DND-41 (cell line): ENCODE measurements at regions not wholly inside any gene's neighbourhood (a gene's known extent, or its start where the extent isn't known, plus 50 kb on each side); places are given as distances from the start of the nearest gene placed in this dataset.

Experiments
- ATAC-seq: fragments of 200-7000 bp; cut with Tn5 transposase; 3 replicates; pipeline ENCODE4 v1.9.1; 2021; ENCODE audit warnings: low read depth; ENCODE audit not compliant: insufficient read depth
- DNase-seq: peaks from one replicate; pipeline ENCODE4 v3.0.0-alpha.2; 2020
- H2AFZ ChIP-seq: 2 replicates; pipeline ENCODE4 v1.6.0; 2012; ENCODE audit warnings: low read depth, low read length
- H3K27ac ChIP-seq: 2 replicates; pipeline ENCODE4 v1.5.1; 2012; ENCODE audit warnings: low read length, inconsistent platforms
- H3K27me3 ChIP-seq: fragments of 200-600 bp; sonication (generic); 2 replicates; pipeline ENCODE4 v1.6.0; 2012; ENCODE audit warnings: low read length, mild to moderate bottlenecking, inconsistent platforms; ENCODE audit not compliant: insufficient read depth, poor library complexity
- H3K36me3 ChIP-seq: 2 replicates; pipeline ENCODE4 v1.5.1; 2012; ENCODE audit warnings: low read length, inconsistent platforms; ENCODE audit not compliant: insufficient read depth
- H3K4me1 ChIP-seq: 2 replicates; pipeline ENCODE4 v1.5.1; 2012; ENCODE audit warnings: mild to moderate bottlenecking, low read length; ENCODE audit not compliant: insufficient read depth
- H3K4me2 ChIP-seq: 2 replicates; pipeline ENCODE4 v1.6.0; 2012; ENCODE audit warnings: mild to moderate bottlenecking, moderate library complexity, low read length, inconsistent platforms; ENCODE audit not compliant: insufficient read depth
- H3K4me3 ChIP-seq, 2 experiments: fragments of 200-600 bp in 1 of 2; shearing (Covaris generic) in 1 of 2; 2 replicates each; pipeline ENCODE4 v1.5.1; 2012 to 2016; ENCODE audit warnings: inconsistent platforms in 2 of 2, low read length in 2 of 2, mild to moderate bottlenecking in 2 of 2, low read depth in 1 of 2, moderate library complexity in 1 of 2
- H3K79me2 ChIP-seq: 2 replicates; pipeline ENCODE4 v1.6.0; 2012; ENCODE audit warnings: low read length, inconsistent platforms; ENCODE audit not compliant: insufficient read depth
- H3K9ac ChIP-seq: 2 replicates; pipeline ENCODE4 v1.6.0; 2012; ENCODE audit warnings: low read depth, mild to moderate bottlenecking, inconsistent platforms, low read length, moderate library complexity
- H3K9me3 ChIP-seq: 2 replicates; pipeline ENCODE4 v1.5.1; 2012; ENCODE audit warnings: low read length, moderate library complexity, mild to moderate bottlenecking, inconsistent platforms; ENCODE audit not compliant: insufficient read depth, severe bottlenecking
- H4K20me1 ChIP-seq: 2 replicates; pipeline ENCODE4 v1.6.0; 2012; ENCODE audit warnings: low read length; ENCODE audit not compliant: insufficient read depth
- EZH2 ChIP-seq: IDR thresholded peaks from 3 replicates; pipeline ENCODE4 v1.6.1; 2012; ENCODE audit warnings: borderline replicate concordance, low read depth, mild to moderate bottlenecking, moderate library complexity, low read length, inconsistent platforms; ENCODE audit not compliant: severe bottlenecking
- TF ChIP-seq, protein P1 (sequence below): IDR thresholded peaks from 2 replicates; pipeline ENCODE4 v1.5.1; 2012; ENCODE audit warnings: borderline replicate concordance, low read length, moderate library complexity, mild to moderate bottlenecking; ENCODE audit not compliant: poor library complexity, severe bottlenecking; ENCODE audit errors: extremely low read depth

DNA sequence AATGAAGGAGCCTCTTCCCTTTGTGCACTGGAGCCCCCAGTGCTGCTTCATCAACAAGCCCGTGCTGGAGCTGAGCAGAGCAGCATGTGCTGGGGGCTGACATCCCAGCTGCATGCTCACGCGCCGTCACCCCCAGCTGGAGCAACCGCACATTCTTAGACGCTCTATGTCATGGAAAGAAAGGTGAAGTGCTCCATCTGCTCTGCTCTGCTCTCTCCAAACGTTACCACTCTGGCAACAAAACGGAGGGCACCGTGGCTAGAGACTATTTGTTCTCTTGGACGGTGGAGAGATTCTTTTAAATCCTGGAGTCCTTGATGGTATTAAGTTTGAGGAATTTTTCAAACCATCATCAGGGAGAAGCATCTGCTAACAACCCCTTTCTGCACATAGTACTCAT is 208.4 kb downstream of the C12orf75 start:
- Histone ChIP-seq H3K36me3 (no peaks in the 10 kb centered on the region), H3K4me2 (no peak overlapping the region), H2AFZ (no peak overlapping the region), H3K4me1 (no peaks in the 10 kb centered on the region), H3K79me2 (no peaks in the 10 kb centered on the region), H4K20me1 (no peaks in the 10 kb centered on the region), H3K27ac (no peak overlapping the region), H3K27me3 (no peaks in the 10 kb centered on the region), H3K4me3 (no peak overlapping the region), H3K9ac (no peak overlapping the region), H3K9me3 (peaks cover 11% of the 10 kb centered on the region)
- DNase-seq, result no peak
- no peak for ATAC-seq
- no peak for TF ChIP-seq EZH2
- TF ChIP-seq, protein P1, sequence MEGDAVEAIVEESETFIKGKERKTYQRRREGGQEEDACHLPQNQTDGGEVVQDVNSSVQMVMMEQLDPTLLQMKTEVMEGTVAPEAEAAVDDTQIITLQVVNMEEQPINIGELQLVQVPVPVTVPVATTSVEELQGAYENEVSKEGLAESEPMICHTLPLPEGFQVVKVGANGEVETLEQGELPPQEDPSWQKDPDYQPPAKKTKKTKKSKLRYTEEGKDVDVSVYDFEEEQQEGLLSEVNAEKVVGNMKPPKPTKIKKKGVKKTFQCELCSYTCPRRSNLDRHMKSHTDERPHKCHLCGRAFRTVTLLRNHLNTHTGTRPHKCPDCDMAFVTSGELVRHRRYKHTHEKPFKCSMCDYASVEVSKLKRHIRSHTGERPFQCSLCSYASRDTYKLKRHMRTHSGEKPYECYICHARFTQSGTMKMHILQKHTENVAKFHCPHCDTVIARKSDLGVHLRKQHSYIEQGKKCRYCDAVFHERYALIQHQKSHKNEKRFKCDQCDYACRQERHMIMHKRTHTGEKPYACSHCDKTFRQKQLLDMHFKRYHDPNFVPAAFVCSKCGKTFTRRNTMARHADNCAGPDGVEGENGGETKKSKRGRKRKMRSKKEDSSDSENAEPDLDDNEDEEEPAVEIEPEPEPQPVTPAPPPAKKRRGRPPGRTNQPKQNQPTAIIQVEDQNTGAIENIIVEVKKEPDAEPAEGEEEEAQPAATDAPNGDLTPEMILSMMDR, result no peak

DNA sequence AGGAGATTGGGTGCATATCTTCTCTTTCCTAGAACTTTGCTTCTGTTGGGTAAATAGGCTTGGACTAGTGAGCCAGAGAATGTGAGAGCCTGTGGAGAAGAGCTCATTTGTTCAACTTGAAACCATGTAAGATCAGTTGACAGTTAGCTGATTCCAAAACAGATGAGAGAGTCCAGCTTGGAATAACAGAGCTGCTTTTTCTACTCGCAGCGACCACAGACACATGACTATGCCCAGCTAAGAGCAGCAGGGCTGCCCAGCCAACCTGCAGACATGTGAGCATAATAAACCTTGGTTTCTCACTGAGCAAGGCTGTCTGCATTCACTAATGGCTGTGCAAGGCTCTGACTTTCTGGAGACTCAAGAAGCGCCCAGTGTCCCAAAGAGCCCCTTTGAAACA is 209.2 kb downstream of the C12orf75 start:
- TF ChIP-seq, protein P1, result no peak
- no peak for TF ChIP-seq EZH2
- no peaks in the 10 kb centered on the region for H3K79me2 ChIP-seq
- no peak overlapping the region for H3K9ac ChIP-seq
- no peak overlapping the region for H3K4me2 ChIP-seq
- no peaks in the 10 kb centered on the region for H3K27me3 ChIP-seq
- ATAC-seq, result no peak
- H3K4me3 ChIP-seq, result no peak overlapping the region
- peaks cover 2% of the 10 kb centered on the region for H3K9me3 ChIP-seq
- no peak overlapping the region for H3K27ac ChIP-seq
- H3K4me1 ChIP-seq, result no peaks in the 10 kb centered on the region
- no peaks in the 10 kb centered on the region for H3K36me3 ChIP-seq
- no peak for DNase-seq
- no peak overlapping the region for H2AFZ ChIP-seq
- no peaks in the 10 kb centered on the region for H4K20me1 ChIP-seq

DNA sequence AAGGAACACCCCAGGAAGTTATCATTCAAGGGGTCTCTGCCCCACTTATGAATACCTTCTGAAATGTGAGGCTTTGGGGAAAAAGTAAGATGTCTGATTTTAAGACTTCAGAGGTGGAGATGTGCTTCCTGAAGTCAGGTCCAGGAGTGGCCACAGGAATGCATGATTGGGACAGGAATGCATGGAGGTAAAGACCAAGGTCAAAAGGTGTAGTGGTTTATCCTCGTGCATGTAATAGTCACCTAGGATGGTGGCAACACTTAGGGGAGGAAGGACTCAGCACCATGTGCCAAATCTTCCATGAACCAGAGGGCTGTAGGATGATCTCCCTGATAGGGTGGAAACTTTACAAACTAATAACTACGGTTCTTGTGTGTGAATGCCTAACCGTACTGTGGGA is 217.3 kb downstream of the C12orf75 start:
- H3K4me2 ChIP-seq, result no peak overlapping the region
- DNase-seq (no peak), ATAC-seq (no peak)
- H3K27me3 ChIP-seq, result no peaks in the 10 kb centered on the region
- no peaks in the 10 kb centered on the region for H3K79me2 ChIP-seq
- no peak overlapping the region for H2AFZ ChIP-seq
- no peaks in the 10 kb centered on the region for H3K4me1 ChIP-seq
- H3K27ac ChIP-seq, result no peak overlapping the region
- no peak overlapping the region for H3K4me3 ChIP-seq
- no peaks in the 10 kb centered on the region for H3K36me3 ChIP-seq
- no peaks in the 10 kb centered on the region for H4K20me1 ChIP-seq
- H3K9ac ChIP-seq, result no peak overlapping the region
- no peaks in the 10 kb centered on the region for H3K9me3 ChIP-seq
- no peak for TF ChIP-seq EZH2
- TF ChIP-seq, protein P1, result no peak

DNA sequence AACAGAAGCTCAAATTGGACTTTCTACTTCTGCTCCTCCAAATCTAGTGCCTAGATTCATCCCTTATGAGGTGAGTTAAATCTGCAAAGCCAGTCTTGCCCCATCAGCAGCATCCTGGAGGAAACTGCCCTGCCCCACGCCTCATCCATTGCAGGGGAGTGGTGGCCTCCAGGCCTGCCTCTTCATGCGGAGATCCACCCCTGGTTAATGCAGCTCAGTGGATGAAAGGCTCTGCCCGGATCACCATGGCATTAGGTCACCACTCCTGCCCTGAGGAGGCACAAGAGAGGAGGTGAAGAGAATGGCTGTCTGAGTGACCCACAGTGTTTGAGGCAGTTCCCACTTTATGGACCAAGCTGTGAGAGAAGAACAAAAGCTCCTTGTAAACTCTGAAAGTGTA is 218.1 kb downstream of the C12orf75 start:
- H3K4me1 ChIP-seq, result no peaks in the 10 kb centered on the region
- H3K4me2 ChIP-seq, result no peak overlapping the region
- H2AFZ ChIP-seq, result no peak overlapping the region
- H3K9ac ChIP-seq, result no peak overlapping the region
- H3K36me3 ChIP-seq, result no peaks in the 10 kb centered on the region
- H3K4me3 ChIP-seq, result no peak overlapping the region
- no peak for TF ChIP-seq EZH2
- TF ChIP-seq, protein P1, result no peak
- H4K20me1 ChIP-seq, result no peaks in the 10 kb centered on the region
- ATAC-seq (no peak), DNase-seq (no peak)
- no peak overlapping the region for H3K27ac ChIP-seq
- no peaks in the 10 kb centered on the region for H3K9me3 ChIP-seq
- H3K79me2 ChIP-seq, result no peaks in the 10 kb centered on the region
- H3K27me3 ChIP-seq, result peaks cover 3% of the 10 kb centered on the region
